WTC11 (cell line): ENCODE measurements at regions not wholly inside any gene's neighbourhood (a gene's known extent, or its start where the extent isn't known, plus 50 kb on each side); places are given as distances from the start of the nearest gene placed in this dataset.

ENCODE experiments used
- TCF7 ChIP-seq: sonication (generic); formaldehyde crosslinking; IDR thresholded peaks from 2 replicates; pipeline ENCODE4 v1.8.0; 2022; ENCODE audit warnings: mild to moderate bottlenecking, low read depth, missing genetic modification reagents, moderate library complexity
- TF ChIP-seq, protein P1 (sequence below): fragments of 200-600 bp; IDR thresholded peaks from 2 replicates; pipeline ENCODE4 v1.8.0; 2022; ENCODE audit warnings: antibody characterized with exemption
- TF ChIP-seq, protein P2 (sequence below): sonication (generic); formaldehyde crosslinking; IDR thresholded peaks from 2 replicates; pipeline ENCODE4 v1.8.0; 2022; ENCODE audit warnings: missing genetic modification reagents
- TF ChIP-seq, protein P3 (sequence below): sonication (generic); formaldehyde crosslinking; IDR thresholded peaks from 2 replicates; pipeline ENCODE4 v1.8.1; 2023; ENCODE audit warnings: mild to moderate bottlenecking, missing genetic modification reagents, moderate library complexity

DNA sequence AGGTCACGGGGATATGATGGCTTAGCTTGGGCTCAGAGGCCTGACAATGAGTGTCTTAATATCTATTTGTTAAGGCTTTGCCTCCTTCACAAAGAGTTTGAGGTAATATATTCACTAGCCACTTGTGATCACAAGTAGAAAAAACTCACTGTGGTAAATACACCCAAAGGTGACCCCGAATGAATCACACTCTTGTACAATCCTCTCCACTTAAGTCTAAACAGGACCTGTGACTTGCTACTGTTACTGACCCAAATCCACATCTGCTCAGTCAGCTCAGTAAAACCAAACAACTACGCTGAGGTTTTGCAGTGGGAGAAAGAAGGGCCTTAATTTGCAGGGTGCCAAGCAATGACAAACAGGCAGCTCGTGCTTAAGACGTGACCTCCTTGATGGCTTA, 223.8 kb upstream of the MAGEC2 start:
- TF ChIP-seq, protein P1, sequence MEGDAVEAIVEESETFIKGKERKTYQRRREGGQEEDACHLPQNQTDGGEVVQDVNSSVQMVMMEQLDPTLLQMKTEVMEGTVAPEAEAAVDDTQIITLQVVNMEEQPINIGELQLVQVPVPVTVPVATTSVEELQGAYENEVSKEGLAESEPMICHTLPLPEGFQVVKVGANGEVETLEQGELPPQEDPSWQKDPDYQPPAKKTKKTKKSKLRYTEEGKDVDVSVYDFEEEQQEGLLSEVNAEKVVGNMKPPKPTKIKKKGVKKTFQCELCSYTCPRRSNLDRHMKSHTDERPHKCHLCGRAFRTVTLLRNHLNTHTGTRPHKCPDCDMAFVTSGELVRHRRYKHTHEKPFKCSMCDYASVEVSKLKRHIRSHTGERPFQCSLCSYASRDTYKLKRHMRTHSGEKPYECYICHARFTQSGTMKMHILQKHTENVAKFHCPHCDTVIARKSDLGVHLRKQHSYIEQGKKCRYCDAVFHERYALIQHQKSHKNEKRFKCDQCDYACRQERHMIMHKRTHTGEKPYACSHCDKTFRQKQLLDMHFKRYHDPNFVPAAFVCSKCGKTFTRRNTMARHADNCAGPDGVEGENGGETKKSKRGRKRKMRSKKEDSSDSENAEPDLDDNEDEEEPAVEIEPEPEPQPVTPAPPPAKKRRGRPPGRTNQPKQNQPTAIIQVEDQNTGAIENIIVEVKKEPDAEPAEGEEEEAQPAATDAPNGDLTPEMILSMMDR: no peak
- TF ChIP-seq, protein P2, sequence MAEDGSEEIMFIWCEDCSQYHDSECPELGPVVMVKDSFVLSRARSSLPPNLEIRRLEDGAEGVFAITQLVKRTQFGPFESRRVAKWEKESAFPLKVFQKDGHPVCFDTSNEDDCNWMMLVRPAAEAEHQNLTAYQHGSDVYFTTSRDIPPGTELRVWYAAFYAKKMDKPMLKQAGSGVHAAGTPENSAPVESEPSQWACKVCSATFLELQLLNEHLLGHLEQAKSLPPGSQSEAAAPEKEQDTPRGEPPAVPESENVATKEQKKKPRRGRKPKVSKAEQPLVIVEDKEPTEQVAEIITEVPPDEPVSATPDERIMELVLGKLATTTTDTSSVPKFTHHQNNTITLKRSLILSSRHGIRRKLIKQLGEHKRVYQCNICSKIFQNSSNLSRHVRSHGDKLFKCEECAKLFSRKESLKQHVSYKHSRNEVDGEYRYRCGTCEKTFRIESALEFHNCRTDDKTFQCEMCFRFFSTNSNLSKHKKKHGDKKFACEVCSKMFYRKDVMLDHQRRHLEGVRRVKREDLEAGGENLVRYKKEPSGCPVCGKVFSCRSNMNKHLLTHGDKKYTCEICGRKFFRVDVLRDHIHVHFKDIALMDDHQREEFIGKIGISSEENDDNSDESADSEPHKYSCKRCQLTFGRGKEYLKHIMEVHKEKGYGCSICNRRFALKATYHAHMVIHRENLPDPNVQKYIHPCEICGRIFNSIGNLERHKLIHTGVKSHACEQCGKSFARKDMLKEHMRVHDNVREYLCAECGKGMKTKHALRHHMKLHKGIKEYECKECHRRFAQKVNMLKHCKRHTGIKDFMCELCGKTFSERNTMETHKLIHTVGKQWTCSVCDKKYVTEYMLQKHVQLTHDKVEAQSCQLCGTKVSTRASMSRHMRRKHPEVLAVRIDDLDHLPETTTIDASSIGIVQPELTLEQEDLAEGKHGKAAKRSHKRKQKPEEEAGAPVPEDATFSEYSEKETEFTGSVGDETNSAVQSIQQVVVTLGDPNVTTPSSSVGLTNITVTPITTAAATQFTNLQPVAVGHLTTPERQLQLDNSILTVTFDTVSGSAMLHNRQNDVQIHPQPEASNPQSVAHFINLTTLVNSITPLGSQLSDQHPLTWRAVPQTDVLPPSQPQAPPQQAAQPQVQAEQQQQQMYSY (CRISPR knock-in tag): no peak
- TF ChIP-seq, protein P3, sequence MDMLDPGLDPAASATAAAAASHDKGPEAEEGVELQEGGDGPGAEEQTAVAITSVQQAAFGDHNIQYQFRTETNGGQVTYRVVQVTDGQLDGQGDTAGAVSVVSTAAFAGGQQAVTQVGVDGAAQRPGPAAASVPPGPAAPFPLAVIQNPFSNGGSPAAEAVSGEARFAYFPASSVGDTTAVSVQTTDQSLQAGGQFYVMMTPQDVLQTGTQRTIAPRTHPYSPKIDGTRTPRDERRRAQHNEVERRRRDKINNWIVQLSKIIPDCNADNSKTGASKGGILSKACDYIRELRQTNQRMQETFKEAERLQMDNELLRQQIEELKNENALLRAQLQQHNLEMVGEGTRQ (CRISPR knock-in tag): no peak
- TF ChIP-seq TCF7 (CRISPR knock-in tag): no peak
